HG02981 (cell line): ENCODE measurements at regions not wholly inside any gene's neighbourhood (a gene's known extent, or its start where the extent isn't known, plus 50 kb on each side); places are given as distances from the start of the nearest gene placed in this dataset.
"Not testable (repeated sequence)": the region's sequence is repeated elsewhere in the genome, so short reads cannot be mapped to it uniquely, and the experiment has no call there.

Experiments used
- ATAC-seq: cut with Tn5 transposase; IDR thresholded peaks from one replicate; pipeline ENCODE4 v1.9.1; 2021; ENCODE audit warnings: mild to moderate bottlenecking, moderate library complexity; ENCODE audit not compliant: unreplicated experiment

GRCh38 chr2:56510610-56511009, 326.8 kb downstream of the CCDC85A start:
- no peak for ATAC-seq

GRCh38 chr2:56515399-56515798, 331.6 kb downstream of the CCDC85A start:
- no peak for ATAC-seq

- no peak for ATAC-seq
These were observed 336.0 kb downstream of the CCDC85A start for GRCh38 chr2:56519806-56520205.

- ATAC-seq, result no peak
These were observed 338.9 kb downstream of the CCDC85A start for GRCh38 chr2:56522605-56523089.

- ATAC-seq, result no peak
These were observed 340.0 kb downstream of the CCDC85A start for GRCh38 chr2:56523816-56524215.

- no peak for ATAC-seq
These were observed 348.1 kb downstream of the CCDC85A start for GRCh38 chr2:56531668-56532420.

- ATAC-seq, result no peak
These were observed 350.5 kb downstream of the CCDC85A start for GRCh38 chr2:56534321-56534720.

- no peak for ATAC-seq
These were observed 354.0 kb downstream of the CCDC85A start for GRCh38 chr2:56537756-56538155.

GRCh38 chr2:56539618-56540017, 355.8 kb downstream of the CCDC85A start:
- ATAC-seq, result no peak

GRCh38 chr2:56540467-56540866, 356.7 kb downstream of the CCDC85A start:
- ATAC-seq, result no peak

- no peak for ATAC-seq
These were observed 357.1 kb downstream of the CCDC85A start for GRCh38 chr2:56540916-56541315.

GRCh38 chr2:56542213-56542612, 358.4 kb downstream of the CCDC85A start:
- ATAC-seq, result no peak

GRCh38 chr2:56565143-56565542, 381.4 kb downstream of the CCDC85A start:
- ATAC-seq, result no peak

- ATAC-seq, result no peak
These were observed 387.3 kb downstream of the CCDC85A start for GRCh38 chr2:56571074-56571473.

- ATAC-seq, result no peak
These were observed 392.2 kb downstream of the CCDC85A start for GRCh38 chr2:56576001-56576400.

GRCh38 chr2:56580242-56580641, 396.5 kb downstream of the CCDC85A start:
- no peak for ATAC-seq

GRCh38 chr2:56582570-56582969, 398.8 kb downstream of the CCDC85A start:
- ATAC-seq, result no peak

GRCh38 chr2:56583796-56584315, 400.1 kb downstream of the CCDC85A start:
- no peak for ATAC-seq

GRCh38 chr2:56587456-56587855, 403.7 kb downstream of the CCDC85A start:
- ATAC-seq, result no peak

GRCh38 chr2:56589194-56589593, 405.4 kb downstream of the CCDC85A start:
- no peak for ATAC-seq

GRCh38 chr2:56589835-56590234, 406.0 kb downstream of the CCDC85A start:
- ATAC-seq, result no peak

GRCh38 chr2:56590611-56591010, 406.8 kb downstream of the CCDC85A start:
- ATAC-seq, result no peak

- ATAC-seq, result not testable (repeated sequence)
These were observed 422.3 kb downstream of the CCDC85A start for GRCh38 chr2:56606086-56606485.
